Right cardiac atrium (tissue), 5 donors: ENCODE measurements at regions not wholly inside any gene's neighbourhood (a gene's known extent, or its start where the extent isn't known, plus 50 kb on each side); places are given as distances from the start of the nearest gene placed in this dataset.

Source experiments
- ATAC-seq, 2 donors: fragments of 200-7000 bp; cut with Tn5 transposase; one replicate each; pipeline versions ENCODE4 v1.8.0 to v1.9.1; 2020; ENCODE audit warnings: moderate library complexity in 2 of 2, mild to moderate bottlenecking in 1 of 2
- DNase-seq, 3 donors: peaks; one replicate each; pipeline ENCODE4 v3.0.0-alpha.2; 2020
- H3K27ac ChIP-seq: one replicate; pipeline ENCODE4 v1.5.1; 2013; ENCODE audit warnings: mild to moderate bottlenecking, low read length, control low read depth, moderate library complexity
- H3K27me3 ChIP-seq: one replicate; pipeline ENCODE4 v1.6.1; 2013; ENCODE audit not compliant: control insufficient read depth, insufficient read depth
- H3K4me1 ChIP-seq: one replicate; pipeline ENCODE4 v1.6.1; 2013; ENCODE audit warnings: low read length; ENCODE audit not compliant: control insufficient read depth, insufficient read depth
- H3K4me3 ChIP-seq: one replicate; pipeline ENCODE4 v1.5.1; 2013; ENCODE audit warnings: low read length, control low read depth
- H3K9me3 ChIP-seq: one replicate; pipeline ENCODE4 v1.6.1; 2013; ENCODE audit warnings: low read length; ENCODE audit not compliant: control insufficient read depth
- WGBS: extraction: QIAGEN DNeasy Blood & Tissue Kit; methylation state at CpG from one replicate; pipeline ENCODE4 v1.1.7; 2013; 5-methylcytosine and 5-hydroxymethylcytosine counted together
- intact Hi-C, 4 donors: fragments of 100-400 bp; cut with DNase I; formaldehyde crosslinking; loops; one replicate each; pipeline versions ENCODE4 v1.11.0 to v1.14.0; 2022 to 2023
- donor health status: healthy with polysubstance abuse.
- donor health status: DM: no; HTN: yes; CAD: no.
- donor health status: DM: no; HTN: no; CAD: no.
- donor health status: DM: no; HTN: yes; CAD: no; lungs with severe emphysema.
- donor health status: DM: yes; HTN: yes; CAD: no.

GRCh38 chr10:131585761-131586160 is 274.2 kb upstream of the TCERG1L start:
- no peak for DNase-seq
- H3K27me3 ChIP-seq, result no peaks in the 10 kb centered on the region
- intact Hi-C loops, result no loop called here
- H3K4me3 ChIP-seq, result no peak overlapping the region
- no peak overlapping the region for H3K27ac ChIP-seq
- ATAC-seq, result no peak
- H3K9me3 ChIP-seq, result no peaks in the 10 kb centered on the region
- H3K4me1 ChIP-seq, result no peaks in the 10 kb centered on the region
- 64% methylated on average over 3 of the region's 3 CpGs for WGBS

GRCh38 chr10:131586958-131587357 is 275.4 kb upstream of the TCERG1L start:
- intact Hi-C loops, result no loop called here
- Histone ChIP-seq H3K27me3 (no peaks in the 10 kb centered on the region), H3K9me3 (no peaks in the 10 kb centered on the region), H3K27ac (no peak overlapping the region), H3K4me3 (no peak overlapping the region), H3K4me1 (no peaks in the 10 kb centered on the region)
- DNase-seq (no peak), ATAC-seq (no peak)
- 81% methylated on average over 5 of the region's 5 CpGs for WGBS

DNA sequence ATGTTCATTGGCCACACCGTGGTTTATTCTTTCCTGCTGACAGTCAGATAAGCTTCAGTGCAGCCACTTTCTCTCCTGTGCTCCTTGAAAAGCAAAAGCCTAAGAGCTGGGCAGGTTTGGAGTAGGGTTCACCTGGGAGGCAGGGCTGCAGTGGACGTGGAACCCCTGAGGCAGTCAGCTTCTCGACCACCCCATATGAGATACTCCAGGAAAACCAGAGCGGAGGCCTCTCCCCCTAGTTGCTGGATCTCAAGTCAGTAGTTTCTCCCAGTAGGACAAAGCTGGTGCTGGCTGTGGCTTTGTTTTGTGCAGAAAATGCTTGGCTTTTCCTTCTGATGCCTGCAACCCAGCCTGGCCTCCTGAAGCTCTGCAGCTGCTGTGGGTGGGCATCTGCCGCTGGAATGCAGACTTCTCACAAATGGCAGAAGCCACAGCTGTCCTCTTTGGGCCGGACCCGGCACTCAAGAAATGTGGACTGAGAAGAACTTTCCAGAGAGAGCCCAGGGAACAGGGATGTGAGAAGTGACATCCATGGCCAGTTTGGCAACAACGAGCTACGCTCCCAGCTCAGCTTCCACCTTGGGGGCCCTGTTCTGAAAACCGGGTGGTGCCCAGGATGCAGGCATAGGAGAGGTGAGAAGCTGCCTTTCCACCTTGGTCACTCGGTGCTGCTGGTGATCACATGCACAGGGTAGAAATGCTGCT is 276.6 kb upstream of the TCERG1L start:
- DNase-seq, result peak in 1 of 3 donors; percentile 21
- no peaks in the 10 kb centered on the region for H3K27me3 ChIP-seq

GRCh38 chr10:131588704-131589220 is 277.2 kb upstream of the TCERG1L start:
- no peaks in the 10 kb centered on the region for H3K27me3 ChIP-seq
- ATAC-seq (no peak), DNase-seq (no peak)
- H3K27ac ChIP-seq, result no peak overlapping the region
- no peaks in the 10 kb centered on the region for H3K9me3 ChIP-seq
- H3K4me3 ChIP-seq, result no peak overlapping the region
- 80% methylated on average over 11 of the region's 11 CpGs for WGBS
- no peaks in the 10 kb centered on the region for H3K4me1 ChIP-seq
- intact Hi-C loops, result no loop called here

More for the DNA sequence above, 276.6 kb upstream of the TCERG1L start:
- intact Hi-C loops, result no loop called here
- ATAC-seq, result no peak
- Histone ChIP-seq H3K27ac (no peak overlapping the region), H3K4me3 (no peak overlapping the region), H3K4me1 (no peaks in the 10 kb centered on the region), H3K9me3 (no peaks in the 10 kb centered on the region)
- 75% methylated on average over 11 of the region's 11 CpGs for WGBS

- no peak overlapping the region for H3K4me3 ChIP-seq
Measured at GRCh38 chr10:131590567-131590966, 279.0 kb upstream of the TCERG1L start.

GRCh38 chr10:131591936-131592335 is 280.4 kb upstream of the TCERG1L start:
- Histone ChIP-seq H3K9me3 (no peaks in the 10 kb centered on the region), H3K27ac (no peak overlapping the region), H3K4me1 (no peaks in the 10 kb centered on the region), H3K27me3 (no peaks in the 10 kb centered on the region), H3K4me3 (no peak overlapping the region)
- intact Hi-C loops, result no loop called here
- ATAC-seq (no peak), DNase-seq (no peak)

More at GRCh38 chr10:131590567-131590966, 279.0 kb upstream of the TCERG1L start:
- intact Hi-C loops, result no loop called here
- DNase-seq (no peak), ATAC-seq (no peak)
- Histone ChIP-seq H3K27me3 (no peaks in the 10 kb centered on the region), H3K9me3 (no peaks in the 10 kb centered on the region), H3K4me1 (no peaks in the 10 kb centered on the region), H3K27ac (no peak overlapping the region)
- WGBS, result 86% methylated on average over 1 of the region's 1 CpG

DNA sequence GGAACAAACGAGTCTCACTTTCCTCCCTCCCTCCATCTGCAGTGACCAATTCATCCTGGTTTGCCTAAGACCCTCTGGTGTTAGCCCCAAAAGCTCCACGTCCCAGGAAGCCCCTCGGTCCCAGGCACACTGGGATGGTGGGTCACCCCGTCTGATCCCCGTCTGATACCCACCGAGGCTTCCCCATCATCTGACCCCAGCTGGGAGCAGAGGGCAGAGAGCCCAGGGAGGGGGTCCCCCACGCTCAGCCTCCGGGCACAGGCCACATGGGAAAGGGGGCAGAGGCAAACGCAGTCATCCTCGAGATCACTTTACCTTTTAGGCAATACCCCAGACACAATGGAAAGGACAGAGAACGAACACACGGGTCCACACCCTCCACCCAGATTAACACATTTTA is 291.6 kb upstream of the PPP2R2D start:
- 75% methylated on average over 12 of the region's 12 CpGs for WGBS
- H3K4me3 ChIP-seq, result no peak overlapping the region
- peaks cover 2% of the 10 kb centered on the region for H3K9me3 ChIP-seq
- H3K4me1 ChIP-seq, result no peaks in the 10 kb centered on the region
- ATAC-seq, result no peak
- intact Hi-C loops, result no loop called here
- no peak for DNase-seq
- H3K27me3 ChIP-seq, result no peaks in the 10 kb centered on the region
- no peak overlapping the region for H3K27ac ChIP-seq

DNA sequence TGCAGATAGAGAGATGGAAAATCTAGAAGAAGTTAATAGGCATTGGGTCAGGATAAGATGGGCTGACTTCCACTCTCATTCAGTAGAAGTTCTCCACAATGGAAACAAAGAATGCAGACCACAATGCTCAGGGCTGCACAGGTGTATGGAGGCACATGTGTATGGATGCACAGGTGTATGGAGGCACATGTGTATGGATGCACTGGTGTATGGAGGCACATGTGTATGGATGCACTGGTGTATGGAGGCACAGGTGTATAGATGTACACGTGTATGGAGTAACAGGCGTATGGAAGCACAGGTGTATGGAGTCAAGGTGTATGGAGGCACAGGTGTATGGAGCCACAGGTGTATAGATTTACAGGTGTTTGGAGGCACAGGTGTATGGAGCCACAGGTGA is 285.7 kb upstream of the PPP2R2D start:
- H3K9me3 ChIP-seq, result no peaks in the 10 kb centered on the region
- ATAC-seq (no peak), DNase-seq (no peak)
- H3K4me1 ChIP-seq, result no peaks in the 10 kb centered on the region
- H3K4me3 ChIP-seq, result no peak overlapping the region
- intact Hi-C loops, result no loop called here
- no peaks in the 10 kb centered on the region for H3K27me3 ChIP-seq
- H3K27ac ChIP-seq, result no peak overlapping the region
- 87% methylated on average over 2 of the region's 2 CpGs for WGBS

- DNase-seq (no peak), ATAC-seq (no peak)
- H3K27ac ChIP-seq, result no peak overlapping the region
- WGBS, result 94% methylated on average over 6 of the region's 6 CpGs
- intact Hi-C loops, result no loop called here
- H3K27me3 ChIP-seq, result no peaks in the 10 kb centered on the region
- no peaks in the 10 kb centered on the region for H3K9me3 ChIP-seq
- no peaks in the 10 kb centered on the region for H3K4me1 ChIP-seq
- H3K4me3 ChIP-seq, result no peak overlapping the region
Measured at GRCh38 chr10:131616040-131616439, 284.8 kb upstream of the PPP2R2D start.

- Histone ChIP-seq H3K4me3 (no peak overlapping the region), H3K27ac (no peak overlapping the region), H3K9me3 (no peaks in the 10 kb centered on the region), H3K4me1 (no peaks in the 10 kb centered on the region), H3K27me3 (no peaks in the 10 kb centered on the region)
- DNase-seq (no peak), ATAC-seq (no peak)
- intact Hi-C loops, result no loop called here
- 78% methylated on average over 36 of the region's 36 CpGs for WGBS
Measured at GRCh38 chr10:131617113-131617858, 283.5 kb upstream of the PPP2R2D start.

- no peaks in the 10 kb centered on the region for H3K9me3 ChIP-seq
- WGBS, result 62% methylated on average over 21 of the region's 21 CpGs
- DNase-seq, result no peak
- H3K4me3 ChIP-seq, result no peak overlapping the region
- H3K4me1 ChIP-seq, result no peaks in the 10 kb centered on the region
- intact Hi-C loops, result no loop called here
- H3K27me3 ChIP-seq, result no peaks in the 10 kb centered on the region
- ATAC-seq, result no peak
- H3K27ac ChIP-seq, result no peak overlapping the region
Measured at GRCh38 chr10:131618587-131619267, 282.1 kb upstream of the PPP2R2D start.
